ENCODE measurements at regions not wholly inside any gene's neighbourhood (a gene's known extent, or its start where the extent isn't known, plus 50 kb on each side); places are given as distances from the start of the nearest gene placed in this dataset.

DNA sequence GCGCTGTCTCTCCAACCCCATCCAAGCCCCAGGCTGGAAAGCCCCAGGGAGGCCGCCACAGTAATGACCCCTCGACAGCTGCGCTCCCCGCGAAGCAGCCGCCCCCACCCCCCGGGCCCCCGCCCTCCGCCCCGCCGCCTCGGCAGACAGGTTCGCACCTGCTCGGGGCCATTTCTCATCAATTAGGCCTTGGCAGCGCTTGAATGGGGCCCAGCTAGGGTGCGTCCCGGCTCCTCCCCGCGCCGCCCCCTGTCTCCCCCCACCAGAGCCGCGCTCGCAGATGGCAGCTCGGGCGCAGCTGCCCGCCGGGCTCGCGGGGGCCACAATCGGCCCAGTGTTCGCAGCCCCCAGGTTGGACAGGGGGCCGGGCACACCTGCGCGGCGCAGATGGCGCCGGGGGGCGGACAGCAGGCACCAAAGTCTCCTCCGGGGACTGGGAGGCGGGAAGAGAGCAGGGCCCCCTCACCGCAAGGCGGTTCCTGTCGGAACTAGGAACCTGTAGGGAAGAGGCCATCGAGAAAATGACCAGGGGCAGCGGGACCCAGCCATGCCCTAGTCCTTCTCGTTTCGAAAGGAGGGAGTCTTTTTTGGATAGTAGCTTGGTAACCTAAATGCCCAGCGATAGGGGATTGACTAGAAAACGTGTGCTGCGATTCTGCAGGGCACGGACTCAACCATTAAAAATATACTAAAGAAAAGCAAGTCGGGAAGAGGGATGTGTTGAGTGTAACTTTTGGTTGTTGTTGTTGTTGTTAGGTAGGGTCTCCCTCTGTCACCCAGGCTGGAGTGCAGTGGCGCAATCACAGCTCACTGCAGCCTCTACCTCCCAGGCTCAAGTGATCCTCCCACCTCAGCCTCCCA lies 83.2 kb upstream of the EYA2 start:
- no peak for DNase-seq

DNA sequence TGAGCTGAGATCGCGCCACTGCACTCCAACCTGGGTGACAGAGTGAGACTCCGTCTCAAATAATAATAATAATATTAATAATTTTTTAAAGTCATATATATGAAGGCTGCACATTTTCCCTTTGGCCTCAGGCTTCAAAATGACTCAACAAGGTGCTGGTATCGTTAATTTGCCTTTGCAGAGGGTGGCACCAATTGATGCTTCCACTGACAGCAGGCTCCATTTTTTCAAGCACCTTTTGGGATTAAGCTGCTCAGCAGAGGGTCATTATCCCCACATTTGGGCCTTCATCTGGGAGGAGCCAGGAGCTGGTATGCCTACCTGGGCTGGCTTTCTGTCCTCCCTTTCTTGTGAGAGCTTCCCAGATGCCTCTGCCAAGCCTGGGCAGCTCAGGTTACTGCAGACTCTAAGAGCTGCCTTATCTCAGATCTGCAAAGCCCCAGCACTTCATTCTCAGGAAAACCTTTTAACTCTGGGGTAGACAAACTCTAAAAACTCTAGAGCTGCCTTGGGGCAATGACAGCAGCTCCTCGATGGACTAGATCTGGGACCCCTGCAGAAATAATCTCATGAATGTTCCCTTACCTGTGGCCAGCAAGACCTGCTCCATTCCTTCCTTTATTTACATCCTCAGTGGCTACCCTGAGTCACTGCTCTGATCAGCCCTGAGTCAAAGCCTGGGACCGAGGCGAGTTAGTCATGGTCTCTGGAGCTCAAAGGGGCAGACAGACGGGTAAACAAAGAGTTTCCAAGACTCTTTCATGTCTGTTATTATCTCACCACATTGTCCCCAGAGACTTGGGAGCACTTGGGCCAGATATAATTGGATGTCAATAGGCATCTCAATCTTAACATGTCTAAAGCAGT lies 80.0 kb upstream of the EYA2 start:
- DNase-seq = peak; percentile 43 to 50

DNA sequence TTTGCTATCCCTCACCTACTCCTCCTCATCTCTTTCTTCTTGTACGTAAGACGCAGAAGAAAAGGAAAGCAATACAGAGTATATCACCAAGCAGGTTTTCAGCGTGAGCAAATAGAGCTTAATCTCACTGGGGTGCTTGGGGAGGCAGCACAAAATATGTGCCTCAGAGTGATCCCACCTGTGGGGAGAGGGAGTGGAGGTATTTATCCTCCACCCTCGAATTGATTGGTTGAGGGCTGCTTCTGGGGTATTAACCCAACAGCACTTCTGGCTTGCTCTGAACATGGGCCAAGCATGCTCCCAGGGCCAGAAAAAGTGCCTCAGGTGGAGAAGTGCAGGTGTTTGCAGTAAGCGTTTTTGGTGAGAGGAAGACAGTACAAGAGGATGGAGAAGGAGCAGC lies 78.5 kb upstream of the EYA2 start:
- no peak for DNase-seq

DNA sequence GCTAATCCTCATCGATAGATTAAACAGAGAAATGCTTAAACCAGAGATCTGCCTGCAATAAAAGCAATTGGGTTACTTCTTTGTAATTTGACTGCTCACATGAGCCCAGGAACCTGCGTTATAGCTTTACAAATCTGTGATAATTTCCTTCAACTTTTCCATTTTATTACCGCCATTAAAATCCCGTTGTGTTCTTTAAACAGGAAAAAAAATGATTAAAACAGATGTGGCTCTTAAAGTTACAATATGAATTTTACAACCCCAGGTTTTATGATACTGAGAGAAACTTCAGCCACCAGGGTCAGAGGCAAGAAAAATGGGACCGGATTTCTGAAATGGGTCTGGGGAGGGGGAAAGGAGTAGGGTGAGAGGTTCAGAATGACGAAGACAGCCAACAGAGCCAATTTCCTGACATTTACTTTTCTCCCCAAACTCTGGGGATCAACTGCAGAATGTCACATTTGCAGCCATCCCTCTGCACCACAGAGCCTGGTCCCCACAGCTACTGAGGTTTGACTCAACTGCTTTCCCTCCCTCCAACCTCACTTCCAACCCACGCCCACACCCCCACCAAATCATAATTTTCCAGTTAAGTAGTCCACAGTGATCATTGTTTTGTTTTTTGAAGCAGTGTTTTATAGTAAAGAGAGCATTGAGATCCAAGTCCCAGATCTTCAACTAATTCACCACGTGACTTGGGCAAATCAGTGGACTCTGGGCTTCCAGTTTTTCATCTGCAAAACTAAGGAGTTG lies 77.6 kb upstream of the EYA2 start:
- no peak for DNase-seq

DNA sequence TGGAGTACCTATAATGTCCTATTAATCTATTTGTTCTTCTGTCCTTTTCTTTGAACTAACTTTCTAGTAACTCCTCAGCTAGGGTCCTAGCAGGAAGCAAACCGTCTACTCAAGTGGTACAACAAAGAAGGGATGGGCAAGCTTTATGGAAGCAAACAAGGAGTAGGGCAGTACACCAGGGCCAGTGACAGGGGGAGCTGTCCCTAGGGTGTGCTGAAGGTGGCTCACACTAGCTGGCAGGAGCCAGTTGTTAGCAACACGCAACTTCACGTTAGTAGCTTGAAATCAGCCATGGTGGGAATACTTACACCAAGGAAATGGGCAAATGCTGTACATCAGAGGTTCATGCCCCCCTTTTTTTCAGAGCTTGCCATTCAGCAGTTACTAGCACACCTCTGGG lies 74.0 kb upstream of the EYA2 start:
- no peak for DNase-seq

DNA sequence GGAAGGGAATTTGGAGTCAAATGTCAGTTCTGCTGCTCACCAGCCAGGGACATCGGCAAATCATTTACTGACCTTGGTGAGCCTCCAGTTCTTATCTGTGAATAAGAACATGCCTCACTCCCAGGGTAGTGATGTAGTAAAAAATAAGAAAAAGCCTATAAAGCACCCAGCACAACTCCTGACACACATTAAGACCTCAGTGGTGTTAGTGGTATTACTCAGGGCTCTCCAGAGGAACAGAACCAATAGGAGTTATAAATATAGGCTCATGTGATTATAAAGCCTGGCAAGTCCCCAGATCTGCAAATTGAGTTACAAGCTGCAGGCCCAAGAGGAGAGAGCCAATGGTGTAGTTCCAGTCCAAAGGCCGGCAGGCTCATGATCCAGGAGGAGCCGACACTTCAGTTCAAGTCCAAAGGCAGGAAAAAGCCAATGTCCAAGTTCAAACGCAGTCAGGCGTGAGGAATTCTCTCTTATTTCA lies 71.3 kb upstream of the EYA2 start:
- no peak for DNase-seq

DNA sequence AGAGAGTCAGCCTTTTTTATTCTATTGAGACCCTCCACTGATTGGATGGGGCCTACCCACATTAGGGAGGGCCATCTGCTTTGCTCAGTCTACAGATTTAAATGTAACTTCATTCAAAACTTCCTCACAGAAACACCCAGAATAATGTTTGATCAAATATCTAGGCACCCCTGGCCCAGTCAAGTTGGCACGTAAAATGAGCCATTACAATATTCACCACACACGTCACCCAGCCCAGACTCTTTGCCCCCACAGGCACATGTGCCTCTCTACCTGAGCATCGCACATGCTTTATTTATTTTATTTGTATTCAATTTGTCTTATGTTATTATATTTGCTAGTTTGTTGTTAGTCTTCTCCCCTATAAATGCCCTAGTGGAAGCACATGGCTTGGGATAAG lies 70.9 kb upstream of the EYA2 start:
- no peak for DNase-seq

DNA sequence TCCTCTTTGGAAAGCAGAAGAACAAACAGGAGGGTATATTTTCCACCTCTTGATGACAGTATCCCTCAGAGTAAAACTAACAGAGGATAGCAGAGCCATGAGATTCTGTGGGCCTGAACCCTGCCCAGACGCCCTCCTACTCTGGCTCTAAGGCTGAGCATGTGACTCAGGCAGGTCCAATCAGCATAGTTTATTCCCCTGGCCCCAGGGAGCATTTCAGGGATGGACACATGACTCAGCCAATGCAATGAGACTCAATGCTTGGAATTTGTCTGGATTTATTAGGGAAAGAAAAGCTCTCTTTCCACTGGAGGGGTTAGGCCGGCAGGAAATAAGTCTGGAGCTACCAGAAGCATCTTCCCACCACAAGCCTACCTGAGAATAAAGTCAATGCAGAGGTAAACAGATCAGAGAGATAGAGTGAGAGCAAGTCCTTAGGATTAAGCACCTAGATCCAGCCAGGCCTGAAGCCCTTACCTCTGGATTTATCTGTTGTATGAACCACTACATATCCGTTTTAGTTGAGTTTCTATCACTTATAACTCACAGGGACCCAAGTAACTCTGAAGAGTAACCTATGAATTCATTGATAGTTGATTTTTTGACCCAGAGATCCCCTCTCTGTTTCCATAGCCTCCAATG lies 68.2 kb upstream of the EYA2 start:
- no peak for DNase-seq

DNA sequence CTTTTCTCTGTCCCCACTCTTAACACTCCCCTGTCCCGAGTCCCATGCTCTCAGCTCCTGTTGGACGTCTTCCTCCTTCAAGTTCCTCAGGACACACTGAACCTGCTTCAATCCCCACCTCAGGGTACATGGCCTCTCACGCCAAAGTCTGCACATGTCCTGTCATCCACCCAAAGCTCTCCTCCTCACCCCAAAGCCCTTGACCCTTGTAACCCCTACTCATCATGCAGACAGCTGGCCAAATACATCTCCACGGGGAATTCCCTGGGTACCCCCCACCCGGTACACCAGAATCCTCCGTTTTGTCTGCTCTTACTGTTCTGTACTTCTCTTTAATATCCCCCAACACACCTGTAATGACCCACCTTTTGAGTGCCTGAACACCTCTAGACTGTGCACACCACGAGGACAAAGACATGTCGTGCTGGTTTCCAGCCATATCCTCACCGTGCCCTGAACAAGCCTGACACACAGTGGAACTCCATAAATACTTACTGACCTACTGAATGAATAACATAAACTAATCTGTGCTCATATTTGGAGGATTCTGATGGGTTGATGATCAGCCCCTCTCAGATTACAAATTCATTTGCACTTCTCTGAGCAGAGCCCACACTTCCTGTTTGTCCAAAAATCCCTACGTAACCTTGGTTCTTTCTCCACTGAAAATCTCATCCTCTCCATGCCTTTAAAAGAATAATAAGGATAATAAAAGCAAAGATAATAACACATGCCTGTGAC lies 66.8 kb upstream of the EYA2 start:
- no peak for DNase-seq

DNA sequence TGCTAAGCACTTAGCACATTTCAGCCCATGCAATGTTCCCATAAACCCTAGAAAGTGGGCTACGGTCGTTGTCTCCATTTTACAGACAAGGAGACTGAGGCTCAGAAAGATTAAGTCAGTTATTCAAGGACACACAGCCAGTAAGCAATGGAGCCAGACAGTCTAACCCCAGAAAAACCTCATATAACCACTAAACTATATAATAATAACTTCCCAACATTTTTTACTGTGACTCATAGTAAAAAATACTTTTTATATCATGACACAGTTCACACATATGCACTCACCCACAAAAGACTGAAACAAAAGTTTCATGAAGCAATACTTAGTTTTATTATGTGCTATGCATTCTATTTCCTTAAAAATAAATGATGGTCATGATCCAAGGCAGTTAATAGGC lies 66.2 kb upstream of the EYA2 start:
- no peak for DNase-seq

DNA sequence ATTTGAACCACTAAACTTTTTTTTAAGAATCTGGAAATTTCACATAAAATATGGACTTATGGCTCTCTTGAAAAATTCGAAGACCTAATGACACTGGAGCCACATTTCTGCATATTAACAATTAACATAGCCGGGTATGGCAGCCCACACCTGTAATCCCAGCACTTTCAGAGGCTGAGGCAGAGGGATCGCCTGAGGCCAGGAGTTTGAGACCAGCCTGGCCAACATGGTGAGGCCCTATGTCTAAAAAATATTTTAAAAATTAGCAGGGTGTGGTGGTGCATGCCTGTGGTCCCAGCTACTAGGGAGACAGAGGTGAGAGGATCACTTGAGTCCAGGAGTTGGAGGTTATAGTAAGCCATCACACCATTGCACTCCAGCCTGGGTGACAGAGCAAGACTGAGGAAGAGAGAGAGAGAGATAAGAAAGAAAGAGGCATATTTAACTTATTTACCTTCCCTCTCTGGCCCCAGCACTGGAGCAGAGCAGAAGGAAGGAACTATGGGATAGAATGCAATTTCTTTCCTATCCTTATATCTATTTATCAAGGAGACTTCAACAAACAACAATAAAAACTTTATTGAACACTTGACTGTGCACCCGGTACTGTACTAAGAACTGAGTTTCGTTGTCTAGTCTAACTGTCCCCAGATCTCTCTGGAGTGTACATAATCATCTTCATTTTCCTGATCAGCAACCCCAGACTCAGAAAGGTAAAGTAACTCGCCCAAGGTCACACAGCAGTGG lies 63.6 kb upstream of the EYA2 start:
- DNase-seq = no peak

DNA sequence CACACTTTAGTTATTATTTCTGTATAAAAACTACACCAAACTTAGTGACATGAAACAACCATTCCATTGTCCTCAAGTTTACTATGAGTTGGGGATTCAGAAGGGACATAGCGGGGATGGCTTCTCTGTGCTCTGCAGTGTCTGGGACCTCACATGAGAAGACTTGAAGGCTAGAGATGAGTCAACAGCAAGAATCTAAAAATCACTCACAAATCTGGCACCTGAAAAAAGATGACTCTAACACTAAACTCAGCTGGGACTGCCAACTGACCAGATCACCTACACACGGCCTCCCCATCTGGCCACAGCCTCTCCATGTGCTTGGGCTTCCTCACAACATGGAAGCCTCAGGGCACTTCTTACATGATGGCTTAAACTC lies 63.0 kb upstream of the EYA2 start:
- DNase-seq = no peak

DNA sequence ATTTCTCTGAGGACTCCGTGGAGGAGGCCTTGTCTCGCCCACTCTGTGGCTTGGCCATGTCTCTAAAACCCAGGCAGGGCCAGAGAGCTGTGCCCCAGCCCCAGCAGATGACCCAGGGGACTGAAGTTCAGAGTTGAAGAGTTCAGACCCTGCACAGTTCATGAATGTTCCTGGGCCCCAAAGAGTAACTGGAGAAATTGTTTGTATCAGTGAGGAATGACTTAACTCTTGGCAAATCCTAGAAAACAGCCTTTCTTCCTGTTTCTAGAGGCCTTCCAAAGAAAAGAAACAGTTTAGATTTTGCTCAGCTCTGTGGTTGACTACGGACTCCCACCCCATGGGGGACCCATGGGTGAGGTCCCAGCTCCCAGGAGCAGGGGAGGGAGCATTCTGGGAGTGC lies 62.1 kb upstream of the EYA2 start:
- no peak for DNase-seq

DNA sequence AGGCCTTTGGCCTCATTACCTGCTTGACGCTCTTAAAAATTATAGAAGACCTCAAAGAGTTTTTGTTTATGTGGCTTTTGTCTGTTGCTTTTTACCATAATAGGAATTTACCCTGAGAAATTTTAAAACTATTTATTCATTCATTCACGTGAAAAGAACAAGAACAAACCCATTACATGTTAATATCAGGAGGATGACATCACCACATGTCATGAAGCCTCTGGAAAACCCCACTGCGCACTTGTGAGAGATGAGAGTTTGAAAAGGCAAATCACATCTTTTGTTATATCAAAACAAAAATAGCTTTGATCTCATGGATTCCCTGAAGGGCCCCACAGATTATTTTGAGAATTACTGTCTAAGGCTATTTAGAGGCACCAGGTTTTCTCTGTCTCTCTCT lies 61.3 kb upstream of the EYA2 start:
- no peak for DNase-seq

DNA sequence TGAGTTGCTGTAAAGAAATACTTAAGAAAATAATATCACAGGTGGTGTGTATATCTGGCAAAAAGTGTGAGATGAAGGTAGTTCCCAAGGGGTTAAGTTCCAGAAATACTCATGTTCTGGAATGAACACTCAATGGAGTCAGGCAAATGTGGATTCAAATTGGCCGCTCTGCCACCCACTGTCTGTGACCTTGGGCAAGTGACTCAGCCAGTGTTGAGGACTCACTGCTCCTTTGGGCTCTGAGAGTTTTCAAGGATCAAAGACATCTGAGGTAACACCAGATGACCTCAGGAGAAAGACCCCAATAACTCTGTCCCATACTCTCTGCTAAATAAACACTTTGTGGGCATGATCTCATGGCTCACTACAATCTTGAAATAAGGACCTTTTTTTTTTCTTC lies 59.2 kb upstream of the EYA2 start:
- DNase-seq = no peak

DNA sequence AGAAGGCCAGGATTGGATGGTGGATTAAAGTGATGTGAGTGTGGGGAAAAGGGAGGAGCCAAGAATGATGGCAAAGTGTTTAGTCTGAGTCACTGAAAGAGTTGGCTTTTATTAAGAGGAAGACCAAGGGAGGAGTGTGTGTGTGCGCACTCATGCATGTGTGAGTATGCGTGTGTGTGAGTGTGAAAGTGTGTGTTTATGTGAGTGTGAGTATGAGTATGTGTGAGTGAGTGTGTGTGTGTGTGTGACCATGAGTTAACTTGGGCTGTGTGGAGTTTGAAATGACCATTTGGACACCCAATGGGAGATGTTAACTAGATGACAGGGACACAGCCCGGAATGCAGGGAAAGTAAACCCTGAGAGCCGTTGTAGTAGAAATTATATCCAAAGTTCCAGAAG lies 57.6 kb upstream of the EYA2 start:
- DNase-seq = no peak

DNA sequence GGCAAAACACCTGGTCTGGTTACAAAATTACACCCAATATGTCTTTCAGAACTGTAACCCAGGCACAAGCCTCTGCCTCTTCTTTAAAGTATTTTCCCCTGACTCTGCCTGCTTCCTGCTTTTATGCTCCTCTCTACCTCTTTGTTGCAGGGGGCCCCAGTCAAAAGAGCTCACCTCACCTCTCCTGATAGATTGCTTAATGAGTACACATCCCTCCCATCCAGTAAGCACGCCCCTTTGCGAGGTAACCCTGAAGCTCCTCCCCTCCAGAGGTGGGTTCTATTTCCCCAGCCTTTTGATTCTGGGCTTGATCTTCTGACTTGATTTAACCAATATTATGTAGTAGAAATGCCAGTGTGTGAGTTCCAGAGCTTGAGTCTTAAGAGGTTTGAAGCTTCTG lies 56.6 kb upstream of the EYA2 start:
- no peak for DNase-seq

DNA sequence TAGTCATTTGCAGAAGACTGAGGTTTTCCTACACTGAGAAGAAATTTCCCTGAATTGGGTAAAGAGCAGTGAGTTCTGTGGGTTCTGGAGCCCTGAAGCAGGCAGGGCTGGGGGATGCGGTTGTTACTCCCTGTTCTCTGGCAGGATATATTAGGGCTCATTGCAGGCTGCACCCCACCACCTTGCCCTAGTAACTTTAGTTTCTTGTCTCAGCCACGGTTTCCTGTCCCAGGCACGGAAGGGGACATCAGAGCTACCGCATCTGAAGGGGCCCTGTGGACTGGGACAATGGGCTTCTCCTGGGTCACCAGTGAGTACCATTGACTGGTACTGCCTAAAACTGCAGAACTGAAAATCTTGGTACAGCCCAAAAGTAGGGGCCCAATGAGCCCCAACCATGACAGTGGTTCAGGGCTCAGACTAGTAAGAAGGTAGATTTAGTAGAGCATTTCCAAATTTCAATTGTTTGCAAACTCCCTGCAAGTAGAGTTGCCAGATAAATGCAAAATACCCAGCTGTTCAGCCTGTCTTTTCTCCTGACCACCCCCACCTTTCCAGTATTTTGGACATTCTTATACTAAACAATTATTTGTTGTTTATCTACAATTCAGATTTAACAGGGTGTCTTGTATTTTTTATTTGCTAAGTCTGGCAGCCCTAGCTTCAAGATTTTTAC lies 54.5 kb upstream of the EYA2 start:
- DNase-seq = no peak
